ENCODE measurements at regions not wholly inside any gene's neighbourhood (a gene's known extent, or its start where the extent isn't known, plus 50 kb on each side); places are given as distances from the start of the nearest gene placed in this dataset.

DNA sequence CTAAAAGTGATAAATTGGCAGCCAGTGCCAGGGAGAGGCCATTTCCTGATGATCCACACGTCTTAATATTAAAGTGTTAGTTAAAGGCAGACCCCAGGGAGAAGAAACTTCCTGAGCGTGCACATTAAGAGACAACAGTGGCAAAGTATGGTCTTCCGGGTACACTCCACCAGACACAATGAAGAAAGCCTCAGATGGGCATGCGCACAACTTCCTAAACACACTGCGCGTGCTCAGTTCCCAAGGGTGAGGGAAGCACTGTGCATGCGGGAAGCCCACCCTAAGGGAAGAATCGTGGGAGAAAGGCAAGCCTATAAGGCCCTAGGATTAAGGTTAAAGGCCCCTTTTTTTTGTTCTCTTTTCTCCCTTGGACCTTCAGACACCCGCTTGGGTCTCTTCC is 140.7 kb upstream of the CDKN3 start:
- ATAC-seq (ENCODE audit: low read depth), result no peak
- H2AK9ac ChIP-seq (replicated peaks; ENCODE audit: low read depth, low read length, poor library complexity), result no peak overlapping the region
- POLR2A ChIA-PET (ENCODE audit: unreplicated experiment), result no interaction called here

More for the DNA sequence above, 140.7 kb upstream of the CDKN3 start:
- Histone ChIP-seq H3K79me1 (ENCODE audit: low read depth in 1 of 2, low read length in 2 of 2) (no peaks in the 10 kb centered on the region), H3K14ac (replicated peaks; ENCODE audit: low read depth, low read length) (no peak overlapping the region), H4K91ac (ENCODE audit: insufficient read depth, low read depth, low read length) (no peak overlapping the region), H3K4ac (ENCODE audit: low read depth, low read length) (no peak overlapping the region), H3K18ac (ENCODE audit: low read depth, low read length) (no peak overlapping the region), H2BK120ac (ENCODE audit: low read depth, low read length) (no peak overlapping the region), H3K9me1 (ENCODE audit: insufficient read depth, low read length) (peaks cover 8% of the 10 kb centered on the region), H2BK20ac (ENCODE audit: low read depth, low read length) (no peak overlapping the region), H3K27me3 (ENCODE audit: control insufficient read depth, insufficient read depth, low read length) (peaks cover 10% of the 10 kb centered on the region), H4K5ac (ENCODE audit: low read depth, low read length) (no peak overlapping the region), H4K8ac (ENCODE audit: low read depth in 2 of 2, low read length in 2 of 2) (no peak overlapping the region), H2BK15ac (ENCODE audit: low read depth, low read length) (no peak overlapping the region), H3K27ac (ENCODE audit: insufficient read depth, low read length) (no peak overlapping the region), H2AFZ (replicated peaks; ENCODE audit: low read length, poor library complexity) (no peak overlapping the region), H3K9me3 (ENCODE audit: control insufficient read depth, insufficient read depth, low read length) (no peaks in the 10 kb centered on the region), H3K23ac (ENCODE audit: low read depth, low read length) (no peak overlapping the region), H3K4me2 (ENCODE audit: low read depth, low read length) (no peak overlapping the region), H3K4me3 (ENCODE audit: insufficient read depth, low read depth, low read length) (no peak overlapping the region), H3K9ac (ENCODE audit: low read depth, low read length) (no peak overlapping the region), H2AK5ac (ENCODE audit: low read depth, low read length) (no peak overlapping the region), H3K4me1 (ENCODE audit: control insufficient read depth, insufficient read depth, low read length) (peaks cover 7% of the 10 kb centered on the region; the same call in 1 of the 2 replicates), H3K56ac (ENCODE audit: extremely low read depth, insufficient read depth, low read length) (no peak overlapping the region), H4K20me1 (ENCODE audit: insufficient read depth, low read length) (no peaks in the 10 kb centered on the region), H2BK5ac (ENCODE audit: low read depth, low read length, poor library complexity, severe bottlenecking) (no peak overlapping the region), H3K36me3 (ENCODE audit: control insufficient read depth, insufficient read depth, low read length) (no peaks in the 10 kb centered on the region)
- in situ Hi-C loops (cut with MboI; ENCODE audit: low sequenced_read_pairs), result no loop called here
- TF ChIP-seq FOS (IDR thresholded peaks at IDR 0.05; ENCODE audit: low read depth, low read length) (no peak), MXI1 (IDR thresholded peaks at IDR 0.05; ENCODE audit: borderline replicate concordance, low read depth, low read length) (no peak), RAD21 (IDR thresholded peaks at IDR 0.05; ENCODE audit: low read length) (no peak), MAZ (IDR thresholded peaks at IDR 0.05; ENCODE audit: borderline replicate concordance, low read depth, low read length) (no peak), CHD1 (IDR thresholded peaks at IDR 0.05; ENCODE audit: low read depth, low read length) (no peak), CEBPB (IDR thresholded peaks at IDR 0.05; ENCODE audit: low read depth, low read length) (no peak), RCOR1 (IDR thresholded peaks at IDR 0.05; ENCODE audit: insufficient replicate concordance, low read length) (no peak), RFX5 (IDR thresholded peaks at IDR 0.05; ENCODE audit: low read depth, low read length) (no peak), BHLHE40 (IDR thresholded peaks at IDR 0.05; ENCODE audit: low read depth, low read length) (no peak), POLR2A (IDR thresholded peaks at IDR 0.05; ENCODE audit: low read depth, low read length) (no peak), NFE2L2 (IDR thresholded peaks at IDR 0.05; ENCODE audit: low read depth, low read length) (no peak), SMC3 (IDR thresholded peaks at IDR 0.05; ENCODE audit: low read depth, low read length) (no peak), MAFK (IDR thresholded peaks at IDR 0.05; ENCODE audit: low read depth, low read length) (no peak)
- TF ChIP-seq, protein P1, sequence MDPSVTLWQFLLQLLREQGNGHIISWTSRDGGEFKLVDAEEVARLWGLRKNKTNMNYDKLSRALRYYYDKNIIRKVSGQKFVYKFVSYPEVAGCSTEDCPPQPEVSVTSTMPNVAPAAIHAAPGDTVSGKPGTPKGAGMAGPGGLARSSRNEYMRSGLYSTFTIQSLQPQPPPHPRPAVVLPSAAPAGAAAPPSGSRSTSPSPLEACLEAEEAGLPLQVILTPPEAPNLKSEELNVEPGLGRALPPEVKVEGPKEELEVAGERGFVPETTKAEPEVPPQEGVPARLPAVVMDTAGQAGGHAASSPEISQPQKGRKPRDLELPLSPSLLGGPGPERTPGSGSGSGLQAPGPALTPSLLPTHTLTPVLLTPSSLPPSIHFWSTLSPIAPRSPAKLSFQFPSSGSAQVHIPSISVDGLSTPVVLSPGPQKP (IDR thresholded peaks at IDR 0.05; ENCODE audit: borderline replicate concordance, low read depth, low read length), result no peak
- TF ChIP-seq, protein P2, sequence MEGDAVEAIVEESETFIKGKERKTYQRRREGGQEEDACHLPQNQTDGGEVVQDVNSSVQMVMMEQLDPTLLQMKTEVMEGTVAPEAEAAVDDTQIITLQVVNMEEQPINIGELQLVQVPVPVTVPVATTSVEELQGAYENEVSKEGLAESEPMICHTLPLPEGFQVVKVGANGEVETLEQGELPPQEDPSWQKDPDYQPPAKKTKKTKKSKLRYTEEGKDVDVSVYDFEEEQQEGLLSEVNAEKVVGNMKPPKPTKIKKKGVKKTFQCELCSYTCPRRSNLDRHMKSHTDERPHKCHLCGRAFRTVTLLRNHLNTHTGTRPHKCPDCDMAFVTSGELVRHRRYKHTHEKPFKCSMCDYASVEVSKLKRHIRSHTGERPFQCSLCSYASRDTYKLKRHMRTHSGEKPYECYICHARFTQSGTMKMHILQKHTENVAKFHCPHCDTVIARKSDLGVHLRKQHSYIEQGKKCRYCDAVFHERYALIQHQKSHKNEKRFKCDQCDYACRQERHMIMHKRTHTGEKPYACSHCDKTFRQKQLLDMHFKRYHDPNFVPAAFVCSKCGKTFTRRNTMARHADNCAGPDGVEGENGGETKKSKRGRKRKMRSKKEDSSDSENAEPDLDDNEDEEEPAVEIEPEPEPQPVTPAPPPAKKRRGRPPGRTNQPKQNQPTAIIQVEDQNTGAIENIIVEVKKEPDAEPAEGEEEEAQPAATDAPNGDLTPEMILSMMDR (conservative IDR thresholded peaks at IDR 0.05; ENCODE audit: low read depth, low read length), result no peak
- TF ChIP-seq, protein P3, sequence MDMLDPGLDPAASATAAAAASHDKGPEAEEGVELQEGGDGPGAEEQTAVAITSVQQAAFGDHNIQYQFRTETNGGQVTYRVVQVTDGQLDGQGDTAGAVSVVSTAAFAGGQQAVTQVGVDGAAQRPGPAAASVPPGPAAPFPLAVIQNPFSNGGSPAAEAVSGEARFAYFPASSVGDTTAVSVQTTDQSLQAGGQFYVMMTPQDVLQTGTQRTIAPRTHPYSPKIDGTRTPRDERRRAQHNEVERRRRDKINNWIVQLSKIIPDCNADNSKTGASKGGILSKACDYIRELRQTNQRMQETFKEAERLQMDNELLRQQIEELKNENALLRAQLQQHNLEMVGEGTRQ (IDR thresholded peaks at IDR 0.05; ENCODE audit: low read depth, low read length), result no peak
- dilution Hi-C loops (cut with HindIII; ENCODE audit: low sequenced_read_pairs, unreplicated experiment), result no loop called here
- CTCF ChIA-PET, result no interaction called here
- 80% methylated on average over 1 of the region's 9 CpGs; no CpG with 5 or more reads in 1 of the 2 experiments for WGBS, 2 experiments (ENCODE audit: extremely low coverage in 2 of 2, insufficient read length in 1 of 2)
- BruUV-seq (replicated peaks), result no TSS peak
- DNase-seq, result no peak
- intact Hi-C loops (cut with micrococcal nuclease), result no loop called here
